GF-D8 (cell line): ENCODE measurements at regions not wholly inside any gene's neighbourhood (a gene's known extent, or its start where the extent isn't known, plus 50 kb on each side); places are given as distances from the start of the nearest gene placed in this dataset.
"Not testable (repeated sequence)": the region's sequence is repeated elsewhere in the genome, so short reads cannot be mapped to it uniquely, and the experiment has no call there.

ENCODE experiments used
- DNase-seq: peaks from one replicate; lab custom pipeline; 2025; lab: John Stamatoyannopoulos, UW

DNA sequence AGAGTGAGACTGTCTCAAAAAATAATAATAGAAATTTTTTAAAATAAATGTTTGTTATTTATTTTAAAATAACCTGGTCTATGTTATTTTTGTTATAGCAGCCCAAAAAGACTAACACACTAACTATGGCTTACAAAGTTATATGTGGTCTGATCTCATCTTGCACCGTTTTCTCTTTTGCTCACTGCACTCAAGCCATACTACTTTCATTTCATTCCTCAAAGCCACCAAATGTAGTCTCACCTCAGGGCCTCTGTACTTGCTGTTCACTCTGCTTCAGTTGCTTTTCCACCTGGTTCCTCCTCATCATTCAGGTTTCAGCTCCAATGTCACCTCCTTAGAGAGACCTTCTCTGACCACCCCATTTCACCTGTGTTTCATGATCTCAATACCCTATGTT lies 55.2 kb upstream of the MDM1 start:
- DNase-seq = no peak

- no peak for DNase-seq
Measured at GRCh38 chr12:68389305-68389704, 57.1 kb upstream of the MDM1 start.

- no peak for DNase-seq
Measured at GRCh38 chr12:68391937-68392336, 59.8 kb upstream of the MDM1 start.

DNA sequence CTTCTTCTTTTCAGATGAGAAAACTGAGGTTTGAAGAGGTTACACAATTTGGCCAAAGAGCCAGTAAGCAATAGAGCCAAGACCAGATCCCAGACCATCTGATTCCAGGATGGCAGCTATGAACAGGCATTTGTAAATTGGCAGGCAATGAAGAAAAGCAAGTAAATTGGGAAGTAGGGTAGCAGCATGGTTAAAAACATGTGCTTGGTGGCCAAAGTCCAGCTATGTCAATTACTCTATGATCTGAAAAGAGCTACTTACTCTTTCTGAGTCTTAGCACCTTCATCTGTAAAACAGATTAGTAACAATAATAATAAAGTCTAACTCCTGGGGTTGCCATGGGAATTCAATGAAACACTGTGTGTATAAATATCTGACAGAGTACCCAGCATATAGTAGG lies 60.2 kb upstream of the MDM1 start:
- DNase-seq = no peak

- no peak for DNase-seq
Measured at GRCh38 chr12:68393417-68393816, 61.3 kb upstream of the MDM1 start.

DNA sequence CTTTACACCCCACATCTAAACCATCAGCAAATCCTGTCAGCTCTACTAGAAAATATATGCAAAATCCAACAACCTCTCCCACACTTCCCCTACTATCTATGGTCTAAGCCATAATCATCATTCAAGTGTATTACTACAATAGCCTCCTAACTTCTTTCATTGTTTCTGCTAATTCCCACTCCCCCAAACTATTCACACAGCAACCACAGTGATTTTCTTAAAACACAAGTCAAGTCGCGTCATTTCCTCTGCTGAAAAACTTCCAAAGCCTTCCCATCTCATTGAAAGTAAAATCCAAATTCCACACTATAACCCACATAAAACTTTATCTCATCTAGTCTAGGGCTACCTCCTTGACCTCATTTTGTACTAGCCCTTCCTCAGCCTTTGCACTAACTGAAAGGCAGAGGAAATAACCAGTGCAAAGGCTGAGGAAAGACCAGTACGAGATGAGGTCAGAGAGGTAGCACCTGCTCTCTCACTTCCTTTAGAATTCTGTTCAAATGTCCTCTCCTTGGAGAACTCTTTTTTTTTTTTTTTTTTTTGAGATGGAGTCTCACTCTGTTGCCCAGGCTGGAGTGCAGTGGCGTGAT lies 65.5 kb upstream of the MDM1 start:
- DNase-seq = no peak

- DNase-seq = not testable (repeated sequence)
Measured at GRCh38 chr12:68398689-68399088, 66.5 kb upstream of the MDM1 start.

GRCh38 chr12:68400226-68400829 lies 68.2 kb upstream of the MDM1 start:
- no peak for DNase-seq

DNA sequence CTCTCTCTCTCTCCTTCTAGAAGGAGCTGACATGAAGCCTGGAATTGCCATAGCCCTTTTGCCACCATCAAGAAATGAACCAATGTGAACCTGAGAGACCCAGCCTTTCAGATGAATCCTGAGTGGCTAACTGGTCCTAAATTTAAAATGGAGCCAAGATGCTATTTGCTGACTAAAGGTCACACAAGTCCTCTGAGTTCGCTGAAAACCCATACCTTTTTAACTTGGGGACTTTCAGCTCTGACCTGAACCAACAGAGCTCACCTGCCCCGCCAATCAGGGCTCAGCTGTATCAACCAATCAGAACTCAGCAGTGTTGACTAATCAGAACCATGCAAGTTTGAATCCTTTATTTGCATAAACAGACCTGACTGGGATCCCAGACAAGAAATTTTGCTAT lies 70.3 kb upstream of the MDM1 start:
- no peak for DNase-seq

GRCh38 chr12:68403296-68403695 lies 71.1 kb upstream of the MDM1 start:
- DNase-seq = no peak

DNA sequence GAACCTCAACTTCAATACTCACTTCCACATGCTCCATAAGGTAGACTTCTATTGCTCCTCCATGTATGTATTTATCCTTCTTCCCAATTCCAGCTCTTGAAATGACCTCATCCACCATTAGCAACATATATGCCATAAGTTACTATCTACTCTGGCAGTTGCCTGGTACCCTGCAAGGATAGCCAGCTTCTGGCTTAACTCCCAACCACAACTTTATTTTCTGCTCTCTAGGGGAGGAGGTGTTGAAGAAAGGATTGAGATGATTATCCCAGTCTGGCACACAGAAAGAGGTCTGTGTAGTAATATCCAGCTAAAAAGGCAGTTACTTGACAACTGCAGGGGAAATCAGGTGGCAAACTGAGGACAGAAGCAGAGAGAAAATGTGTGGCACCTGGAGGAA lies 71.5 kb upstream of the MDM1 start:
- DNase-seq = no peak

- peak; percentile 32 for DNase-seq
Measured at GRCh38 chr12:68405343-68405781, 73.2 kb upstream of the MDM1 start.

DNA sequence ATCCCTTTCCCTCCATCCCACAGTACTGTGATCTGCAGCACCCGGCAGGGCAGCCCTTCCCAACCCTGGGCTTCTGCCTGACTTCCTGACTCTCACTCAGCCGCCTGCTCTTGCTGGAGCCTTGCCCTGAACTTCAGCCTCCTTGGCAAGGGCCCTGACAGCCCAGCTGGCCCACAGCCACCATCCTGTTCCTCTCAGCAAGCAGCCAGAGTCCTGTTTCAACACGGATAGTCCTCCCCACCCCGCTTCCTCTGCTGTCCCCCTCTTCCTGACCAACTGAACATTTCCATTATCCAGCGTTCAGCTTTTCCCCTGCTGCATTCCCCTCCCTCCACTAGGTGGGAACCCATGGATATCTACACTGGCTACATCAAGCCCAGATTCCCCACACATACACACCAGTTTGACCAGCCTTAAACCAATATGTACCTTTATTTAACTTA lies 74.0 kb upstream of the MDM1 start:
- peak; percentile 87 for DNase-seq

GRCh38 chr12:68406911-68407310 lies 74.7 kb upstream of the MDM1 start:
- DNase-seq = no peak

DNA sequence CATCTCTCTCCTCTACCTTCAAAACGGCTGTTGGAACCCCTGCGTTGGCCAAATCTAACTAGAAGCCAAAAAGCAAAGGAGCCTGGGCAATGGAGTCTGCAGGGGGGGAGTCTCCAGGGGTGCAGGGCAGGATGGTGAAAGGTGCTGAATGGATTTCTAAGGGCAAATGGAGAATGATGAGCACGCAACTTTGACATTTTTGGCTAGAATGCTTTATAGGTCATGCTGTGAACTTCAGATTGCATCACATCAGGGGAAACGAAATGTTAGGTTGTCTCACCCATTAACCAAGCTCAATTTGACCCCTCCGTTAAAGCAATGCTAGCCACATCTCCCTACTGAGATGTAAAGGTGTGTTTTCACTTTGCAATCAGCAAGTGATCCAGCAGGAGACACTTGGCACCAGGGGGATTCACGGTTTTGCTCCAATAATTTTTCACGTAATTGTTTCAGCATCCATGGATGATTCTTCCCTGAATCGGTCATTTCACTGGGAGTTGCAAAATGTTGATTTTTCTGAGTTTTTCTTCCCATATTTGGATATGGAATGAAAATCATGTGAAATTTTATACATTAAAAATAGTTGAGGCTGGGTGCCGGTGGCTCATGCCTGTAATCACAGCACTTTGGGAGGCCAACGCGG lies 78.0 kb upstream of the MDM1 start:
- DNase-seq = no peak

DNA sequence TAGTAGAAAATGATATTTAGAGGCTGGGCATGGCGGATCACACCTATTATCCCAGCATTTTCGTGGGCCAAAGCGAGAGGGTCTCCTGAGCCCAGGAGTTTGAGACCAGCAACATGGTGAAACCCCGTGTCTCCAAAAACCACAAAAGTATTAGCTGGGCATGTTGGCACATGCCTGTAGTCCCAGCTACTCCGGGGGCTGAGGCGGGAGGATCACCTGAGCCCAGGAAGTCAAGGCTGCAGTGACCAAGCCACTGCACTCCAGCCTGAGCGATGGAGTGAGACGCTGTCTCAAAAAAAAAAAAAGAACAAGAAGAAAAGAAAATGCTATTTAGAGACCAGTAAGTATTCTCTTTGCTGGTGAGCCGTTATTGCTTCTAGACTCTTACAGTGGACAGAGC lies 79.2 kb upstream of the MDM1 start:
- no peak for DNase-seq

GRCh38 chr12:68414988-68415387 lies 82.8 kb upstream of the MDM1 start:
- no peak for DNase-seq

DNA sequence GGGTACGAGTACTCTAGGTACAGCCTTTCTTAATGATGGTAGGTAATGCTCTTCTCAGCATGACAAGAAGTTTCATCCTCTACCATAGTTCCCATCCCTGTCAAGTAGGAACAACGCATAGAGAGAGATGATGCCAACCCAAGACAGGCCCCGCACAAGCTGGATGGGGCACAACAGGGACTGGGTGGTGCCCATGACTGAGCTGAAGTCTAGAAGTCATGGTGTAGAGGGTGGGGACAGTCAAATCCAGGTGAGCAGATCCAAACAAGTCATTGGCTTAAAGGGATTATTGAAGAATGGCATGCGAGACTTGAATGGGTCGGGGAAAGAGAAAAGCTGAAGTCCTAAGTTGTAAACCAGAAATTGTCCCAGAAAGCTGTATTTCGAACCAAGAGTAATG lies 84.2 kb upstream of the MDM1 start:
- DNase-seq = no peak

GRCh38 chr12:68416826-68417225 lies 84.7 kb upstream of the MDM1 start:
- DNase-seq = no peak

DNA sequence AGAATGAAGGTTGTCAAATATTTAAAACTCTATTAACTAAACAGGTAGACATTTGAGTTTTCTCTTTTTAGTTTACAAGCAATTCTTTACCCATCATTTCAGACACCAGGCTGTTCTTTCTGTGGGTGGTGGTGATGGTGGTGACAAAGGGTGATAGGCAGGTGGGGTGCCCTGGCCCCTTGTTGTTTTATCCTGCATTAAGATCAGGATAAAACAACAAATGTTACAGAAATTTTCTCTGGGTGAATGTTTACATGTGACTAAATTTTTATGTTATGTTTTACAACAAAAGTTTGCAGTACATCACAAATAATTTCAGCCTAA lies 85.9 kb upstream of the MDM1 start:
- no peak for DNase-seq

DNA sequence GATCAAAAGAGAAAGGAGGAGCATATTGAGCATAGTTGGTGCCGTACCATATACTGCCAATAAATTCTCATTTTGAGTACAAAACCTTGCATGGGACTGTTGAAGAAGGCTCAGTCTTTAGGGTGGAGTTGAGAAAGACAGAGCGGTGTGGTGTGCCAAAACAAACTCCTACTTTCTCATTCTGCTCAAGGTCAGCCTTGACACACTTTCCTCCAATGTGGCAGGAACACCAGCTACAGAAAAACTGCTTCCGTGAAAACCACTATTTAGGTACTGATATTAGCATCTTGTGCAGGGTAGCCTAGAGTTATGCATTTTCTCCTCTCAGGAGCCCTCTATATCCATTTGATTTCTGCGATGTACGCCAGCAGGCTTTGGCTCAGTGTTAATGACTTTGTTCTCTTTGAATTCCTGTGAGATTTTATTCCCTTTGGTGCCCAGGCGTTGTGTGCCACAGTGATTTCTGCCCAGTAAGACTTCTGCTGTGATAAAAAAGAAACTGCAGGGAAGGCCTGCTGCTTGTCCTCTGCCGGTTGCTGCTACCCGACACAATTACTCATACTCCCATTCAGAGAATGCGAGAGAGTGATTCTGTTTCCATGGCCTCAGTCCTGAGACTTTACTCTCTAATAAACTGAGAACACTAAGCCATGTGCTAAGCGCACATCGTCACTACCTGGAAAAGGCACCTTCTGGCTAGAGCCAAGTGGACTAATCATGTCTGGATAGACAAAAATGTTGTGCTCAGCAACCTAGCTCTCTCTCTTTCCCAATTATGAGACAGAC lies 88.3 kb upstream of the MDM1 start:
- no peak for DNase-seq

DNA sequence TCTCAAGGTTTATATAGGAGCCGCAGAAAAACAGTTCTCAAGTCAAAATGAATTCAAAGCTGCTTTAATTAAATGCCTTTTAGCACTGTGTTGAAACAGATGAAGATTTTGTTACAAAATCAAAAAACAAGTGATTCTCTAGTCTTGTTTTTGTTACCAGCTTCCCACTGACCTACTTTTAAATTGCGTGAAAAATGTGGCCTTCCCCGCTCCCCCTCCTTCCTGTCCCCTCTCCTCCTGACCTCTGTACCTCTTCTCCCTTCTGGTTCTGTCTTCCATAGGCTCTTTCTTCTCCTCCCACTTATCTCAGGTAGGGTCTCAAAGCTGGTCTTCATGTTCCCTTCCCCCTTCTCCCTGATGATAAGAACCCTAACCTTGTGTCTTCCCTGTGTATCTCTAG lies 90.0 kb upstream of the MDM1 start:
- no peak for DNase-seq

- no peak for DNase-seq
Measured at GRCh38 chr12:68422956-68423574, 90.9 kb upstream of the MDM1 start.
